Neuronal stem cell (in vitro differentiated cells): ENCODE measurements at regions not wholly inside any gene's neighbourhood (a gene's known extent, or its start where the extent isn't known, plus 50 kb on each side); places are given as distances from the start of the nearest gene placed in this dataset.

ENCODE experiments used
- DNase-seq: peaks from one replicate; pipeline ENCODE4 v3.0.0-alpha.2; 2013; ENCODE audit warnings: low spot score
- H2AFZ ChIP-seq: one replicate; pipeline ENCODE4 v1.6.1; 2013; ENCODE audit warnings: mild to moderate bottlenecking, low read length, inconsistent platforms
- H2AK5ac ChIP-seq: 2 replicates; pipeline ENCODE4 v1.6.1; 2013; ENCODE audit warnings: low read depth, mild to moderate bottlenecking, inconsistent platforms, low read length, moderate library complexity, mixed read lengths
- H2BK120ac ChIP-seq: 2 replicates; pipeline ENCODE4 v1.6.1; 2013; ENCODE audit warnings: low read depth, mild to moderate bottlenecking, inconsistent platforms, low read length, moderate library complexity, mixed read lengths
- H2BK12ac ChIP-seq: one replicate; pipeline ENCODE4 v1.6.1; 2013; ENCODE audit warnings: low read length, inconsistent platforms
- H2BK15ac ChIP-seq: 2 replicates; pipeline ENCODE4 v1.6.1; 2013; ENCODE audit warnings: mild to moderate bottlenecking, low read length, inconsistent platforms, mixed read lengths
- H2BK5ac ChIP-seq: one replicate; pipeline ENCODE4 v1.6.1; 2013; ENCODE audit warnings: inconsistent platforms, mild to moderate bottlenecking, low read length, moderate library complexity
- H3K14ac ChIP-seq: one replicate; pipeline ENCODE4 v1.6.1; 2013; ENCODE audit warnings: low read length, inconsistent platforms
- H3K18ac ChIP-seq: 2 replicates; pipeline ENCODE4 v1.6.1; 2013; ENCODE audit warnings: low read length, inconsistent platforms
- H3K23ac ChIP-seq: 2 replicates; pipeline ENCODE4 v1.6.1; 2013; ENCODE audit warnings: low read depth, mild to moderate bottlenecking, mixed read lengths, low read length, inconsistent platforms; ENCODE audit not compliant: poor library complexity
- H3K27ac ChIP-seq: replicated peaks from 3 replicates; pipeline ENCODE4 v1.5.1; 2013; ENCODE audit warnings: low read length, inconsistent platforms
- H3K27me3 ChIP-seq, 3 experiments: 2 replicates each; pipeline ENCODE4 v1.6.1; 2013; ENCODE audit warnings: low read length in 3 of 3, mild to moderate bottlenecking in 2 of 3, inconsistent platforms in 1 of 3, low read depth in 1 of 3, mixed read lengths in 1 of 3, moderate library complexity in 1 of 3; ENCODE audit not compliant: control insufficient read depth in 3 of 3, insufficient read depth in 3 of 3
- H3K36me3 ChIP-seq, 2 donors: replicated peaks in 1 of 2; 2 replicates each; pipeline ENCODE4 v1.6.1; 2013; ENCODE audit warnings: low read length in 2 of 2; ENCODE audit not compliant: control insufficient read depth in 2 of 2, insufficient read depth in 2 of 2
- H3K4ac ChIP-seq: 2 replicates; pipeline ENCODE4 v1.6.1; 2013; ENCODE audit warnings: inconsistent platforms, mild to moderate bottlenecking, low read length, moderate library complexity
- H3K4me1 ChIP-seq, 2 donors: 1 replicate in 1 of 2; 2 replicates in 1 of 2; pipeline ENCODE4 v1.6.1; 2013; ENCODE audit warnings: low read length in 2 of 2, low read depth in 1 of 2; ENCODE audit not compliant: control insufficient read depth in 2 of 2, insufficient read depth in 1 of 2
- H3K4me2 ChIP-seq: one replicate; pipeline ENCODE4 v1.6.1; 2013; ENCODE audit warnings: mild to moderate bottlenecking, low read length, inconsistent platforms; ENCODE audit not compliant: insufficient read depth, poor library complexity, severe bottlenecking
- H3K4me3 ChIP-seq, 2 donors: 2 replicates each; pipeline ENCODE4 v1.5.1; 2013; ENCODE audit warnings: low read length in 2 of 2, mild to moderate bottlenecking in 2 of 2, inconsistent platforms in 1 of 2, moderate library complexity in 1 of 2
- H3K79me1 ChIP-seq: one replicate; pipeline ENCODE4 v1.6.1; 2013; ENCODE audit warnings: low read depth, mild to moderate bottlenecking, inconsistent platforms, low read length, moderate library complexity
- H3K9ac ChIP-seq: one replicate; pipeline ENCODE4 v1.6.1; 2013; ENCODE audit warnings: mild to moderate bottlenecking, low read depth, low read length, inconsistent platforms; ENCODE audit not compliant: poor library complexity
- H3K9me3 ChIP-seq, 2 donors: replicated peaks in 1 of 2; 2 replicates each; pipeline versions ENCODE3 to v1.6.1; 2013; ENCODE audit warnings: low read length in 2 of 2, mild to moderate bottlenecking in 2 of 2, inconsistent platforms in 1 of 2, low read depth in 1 of 2, mixed read lengths in 1 of 2, moderate library complexity in 1 of 2; ENCODE audit not compliant: control insufficient read depth in 2 of 2, insufficient read depth in 1 of 2
- H4K8ac ChIP-seq: one replicate; pipeline ENCODE4 v1.6.1; 2013; ENCODE audit warnings: low read depth, mild to moderate bottlenecking, inconsistent platforms, low read length, moderate library complexity
- H4K91ac ChIP-seq: one replicate; pipeline ENCODE4 v1.6.1; 2013; ENCODE audit warnings: low read length, low read depth, mild to moderate bottlenecking, inconsistent platforms; ENCODE audit not compliant: poor library complexity
- WGBS, 2 donors: extraction: QIAGEN DNeasy Blood & Tissue Kit; methylation state at CpG; one replicate each; pipeline ENCODE4 v1.1.7; 2013; ENCODE audit warnings: missing lambda C conversion rate in 2 of 2, mixed read lengths in 1 of 2; ENCODE audit not compliant: insufficient read length in 2 of 2, insufficient replicate concordance in 1 of 2; ENCODE audit errors: extremely low coverage in 2 of 2; 5-methylcytosine and 5-hydroxymethylcytosine counted together

- H3K18ac ChIP-seq = no peak overlapping the region
- no peak overlapping the region for H3K4me2 ChIP-seq
- no peak overlapping the region for H2BK15ac ChIP-seq
- no peak overlapping the region for H3K27ac ChIP-seq
- H3K9me3 ChIP-seq = peaks cover 0 to 2% of the 10 kb centered on the region in 2 donors
- no peak overlapping the region for H3K4ac ChIP-seq
- H2BK5ac ChIP-seq = no peak overlapping the region
- no CpG with 5 or more reads among the region's 2 CpGs for WGBS, 2 donors
- DNase-seq = no peak
- no peaks in the 10 kb centered on the region for H3K36me3 ChIP-seq
- H3K9ac ChIP-seq = no peak overlapping the region
- H2BK120ac ChIP-seq = no peak overlapping the region
- peaks cover 0 to 1% of the 10 kb centered on the region in 2 donors for H3K4me1 ChIP-seq
- no peak overlapping the region for H4K8ac ChIP-seq
- H2AFZ ChIP-seq = no peak overlapping the region
- H4K91ac ChIP-seq = no peak overlapping the region
- H3K4me3 ChIP-seq = no peak overlapping the region
- H3K27me3 ChIP-seq = no peaks in the 10 kb centered on the region
- H3K23ac ChIP-seq = no peak overlapping the region
- no peak overlapping the region for H2BK12ac ChIP-seq
- H2AK5ac ChIP-seq = no peak overlapping the region
- H3K14ac ChIP-seq = no peak overlapping the region
- no peaks in the 10 kb centered on the region for H3K79me1 ChIP-seq
Observed at GRCh38 chr18:10017043-10017442, 103.2 kb downstream of the VAPA start.

GRCh38 chr18:10018289-10018688 is 104.5 kb downstream of the VAPA start:
- Histone ChIP-seq H3K9ac (no peak overlapping the region), H3K4ac (no peak overlapping the region), H3K4me1 (peaks cover 0 to 1% of the 10 kb centered on the region in 2 donors), H3K23ac (no peak overlapping the region), H2AFZ (no peak overlapping the region), H3K9me3 (peaks cover 2 to 3% of the 10 kb centered on the region in 2 donors), H2BK15ac (no peak overlapping the region), H3K4me3 (no peak overlapping the region), H3K14ac (no peak overlapping the region), H2BK120ac (no peak overlapping the region), H3K4me2 (no peak overlapping the region), H3K79me1 (no peaks in the 10 kb centered on the region), H2AK5ac (no peak overlapping the region), H3K27ac (no peak overlapping the region), H4K91ac (no peak overlapping the region), H2BK5ac (no peak overlapping the region), H3K36me3 (no peaks in the 10 kb centered on the region), H4K8ac (no peak overlapping the region), H3K18ac (no peak overlapping the region), H2BK12ac (no peak overlapping the region), H3K27me3 (no peaks in the 10 kb centered on the region)
- no CpG with 5 or more reads among the region's 5 CpGs for WGBS, 2 donors
- DNase-seq = no peak

GRCh38 chr18:10020171-10020570 is 106.4 kb downstream of the VAPA start:
- H3K4me3 ChIP-seq = no peak overlapping the region
- DNase-seq = no peak
- H3K9ac ChIP-seq = no peak overlapping the region
- no peak overlapping the region for H3K4ac ChIP-seq
- no peak overlapping the region for H3K14ac ChIP-seq
- H3K23ac ChIP-seq = no peak overlapping the region
- no peak overlapping the region for H2BK5ac ChIP-seq
- no peak overlapping the region for H4K8ac ChIP-seq
- no peak overlapping the region for H2AK5ac ChIP-seq
- no peak overlapping the region for H3K18ac ChIP-seq
- H2BK15ac ChIP-seq = no peak overlapping the region
- no peak overlapping the region for H2BK12ac ChIP-seq
- no peaks in the 10 kb centered on the region for H3K36me3 ChIP-seq
- H2BK120ac ChIP-seq = no peak overlapping the region
- no peak overlapping the region for H3K4me2 ChIP-seq
- peaks cover 0 to 3% of the 10 kb centered on the region in 2 donors for H3K9me3 ChIP-seq
- H4K91ac ChIP-seq = no peak overlapping the region
- peaks cover 0 to 1% of the 10 kb centered on the region in 2 donors for H3K4me1 ChIP-seq
- no peaks in the 10 kb centered on the region for H3K27me3 ChIP-seq
- H2AFZ ChIP-seq = no peak overlapping the region
- no peaks in the 10 kb centered on the region for H3K79me1 ChIP-seq
- no CpG with 5 or more reads among the region's 6 CpGs for WGBS, 2 donors
- no peak overlapping the region for H3K27ac ChIP-seq

- no peak for DNase-seq
- Histone ChIP-seq H2BK120ac (no peak overlapping the region), H2BK12ac (no peak overlapping the region), H2BK15ac (no peak overlapping the region), H3K9ac (no peak overlapping the region), H3K9me3 (peaks cover 0 to 3% of the 10 kb centered on the region in 2 donors), H3K4me3 (no peak overlapping the region), H2BK5ac (no peak overlapping the region), H3K36me3 (no peaks in the 10 kb centered on the region), H4K8ac (no peak overlapping the region), H3K4me2 (no peak overlapping the region), H3K4ac (no peak overlapping the region), H3K23ac (no peak overlapping the region), H3K27ac (no peak overlapping the region), H3K79me1 (no peaks in the 10 kb centered on the region), H3K14ac (no peak overlapping the region), H4K91ac (no peak overlapping the region), H3K18ac (no peak overlapping the region), H2AFZ (no peak overlapping the region), H3K27me3 (peaks cover 0 to 1% (median 0%) of the 10 kb centered on the region in 3 experiments), H2AK5ac (no peak overlapping the region), H3K4me1 (peaks cover 0 to 1% of the 10 kb centered on the region in 2 donors)
- no CpG with 5 or more reads among the region's 4 CpGs for WGBS, 2 donors
Observed at GRCh38 chr18:10022365-10022764, 108.5 kb downstream of the VAPA start.
